MM.1S (cell line): ENCODE measurements at regions not wholly inside any gene's neighbourhood (a gene's known extent, or its start where the extent isn't known, plus 50 kb on each side); places are given as distances from the start of the nearest gene placed in this dataset.
"Not testable (repeated sequence)": the region's sequence is repeated elsewhere in the genome, so short reads cannot be mapped to it uniquely, and the experiment has no call there.

Source experiments
- DNase-seq: peaks from one replicate; pipeline ENCODE4 v3.0.0-alpha.2; 2015
- H2AFZ ChIP-seq: fragments of 300-600 bp; sonication (generic); 2 replicates; pipeline ENCODE4 v1.6.0; 2016; ENCODE audit warnings: antibody characterized with exemption, low read length
- H3F3A ChIP-seq: fragments of 300-600 bp; sonication (generic); 2 replicates; pipeline ENCODE4 v1.6.1; 2016; ENCODE audit warnings: mild to moderate bottlenecking, antibody characterized with exemption, low read length, moderate library complexity, mixed read lengths; ENCODE audit not compliant: insufficient read depth
- H3K27ac ChIP-seq: fragments of 300-600 bp; sonication (generic); 2 replicates; pipeline ENCODE4 v1.5.1; 2016; ENCODE audit warnings: mild to moderate bottlenecking, low read length
- H3K27me3 ChIP-seq: fragments of 300-600 bp; sonication (generic); replicated peaks from 2 replicates; pipeline ENCODE4 v1.6.0; 2016; ENCODE audit warnings: low read length; ENCODE audit not compliant: insufficient read depth
- H3K36me3 ChIP-seq: fragments of 300-600 bp; sonication (generic); replicated peaks from 2 replicates; pipeline ENCODE4 v1.6.1; 2016; ENCODE audit warnings: mild to moderate bottlenecking, low read length, mixed read lengths; ENCODE audit not compliant: insufficient read depth
- H3K4me1 ChIP-seq: fragments of 300-600 bp; sonication (generic); 2 replicates; pipeline ENCODE4 v1.6.1; 2016; ENCODE audit warnings: low read length, mixed read lengths
- H3K4me2 ChIP-seq: fragments of 300-600 bp; sonication (generic); 2 replicates; pipeline ENCODE4 v1.6.0; 2016; ENCODE audit warnings: low read depth, low read length
- H3K4me3 ChIP-seq: fragments of 300-600 bp; sonication (generic); 2 replicates; pipeline ENCODE4 v1.5.1; 2016; ENCODE audit warnings: low read length, mixed read lengths
- H3K79me2 ChIP-seq: fragments of 300-600 bp; sonication (generic); 2 replicates; pipeline ENCODE4 v1.6.1; 2016; ENCODE audit warnings: mixed run types, low read length, mixed read lengths
- H3K9ac ChIP-seq: fragments of 300-600 bp; sonication (generic); 2 replicates; pipeline ENCODE4 v1.6.1; 2016; ENCODE audit warnings: low read length, mixed read lengths
- H3K9me2 ChIP-seq: fragments of 300-600 bp; sonication (generic); replicated peaks from 2 replicates; pipeline ENCODE4 v1.6.1; 2016; ENCODE audit warnings: mild to moderate bottlenecking, low read length, mixed read lengths; ENCODE audit not compliant: insufficient read depth
- H3K9me3 ChIP-seq: fragments of 300-600 bp; sonication (generic); replicated peaks from 2 replicates; pipeline ENCODE4 v1.6.1; 2016; ENCODE audit warnings: mild to moderate bottlenecking, low read length, mixed read lengths; ENCODE audit not compliant: insufficient read depth
- H4K20me1 ChIP-seq: fragments of 300-600 bp; sonication (generic); 2 replicates; pipeline ENCODE4 v1.6.1; 2016; ENCODE audit warnings: mild to moderate bottlenecking, low read length, moderate library complexity, mixed read lengths; ENCODE audit not compliant: insufficient read depth
- EZH2 ChIP-seq: fragments of 300-600 bp; sonication (generic); optimal IDR thresholded peaks from 2 replicates; pipeline ENCODE3; 2017; ENCODE audit warnings: low read depth, mild to moderate bottlenecking, antibody characterized with exemption, low read length, mixed read lengths
- EZH2phosphoT487 ChIP-seq: fragments of 300-600 bp; sonication (generic); IDR thresholded peaks from 2 replicates; pipeline ENCODE4 v1.6.1; 2018; ENCODE audit warnings: antibody characterized with exemption, low read length
- TF ChIP-seq, protein P1 (sequence below): fragments of 300-600 bp; sonication (generic); IDR thresholded peaks from 2 replicates; pipeline ENCODE4 v1.5.1; 2016; ENCODE audit warnings: antibody characterized with exemption, low read length, mixed read lengths

DNA sequence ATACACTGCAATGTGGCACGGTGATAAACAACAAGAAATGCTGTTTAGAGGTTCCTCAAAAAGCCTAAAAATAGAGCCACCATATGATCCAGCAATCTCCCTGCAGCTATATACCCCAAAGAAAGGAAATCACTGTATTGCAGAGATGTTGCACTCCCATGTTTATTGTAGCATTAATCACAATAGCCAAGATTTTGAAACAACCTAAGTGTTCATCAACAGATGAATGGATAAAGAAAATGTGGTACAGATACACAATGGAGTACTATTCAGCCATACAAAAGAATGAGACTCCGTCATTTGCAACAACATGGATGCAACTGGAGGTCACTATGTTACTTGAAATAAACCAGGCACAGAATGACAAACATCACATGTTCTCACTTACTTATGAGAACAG, 365.8 kb upstream of the DIPK2B start:
- H3F3A ChIP-seq, result no peaks in the 10 kb centered on the region
- H4K20me1 ChIP-seq, result no peaks in the 10 kb centered on the region
- H3K4me2 ChIP-seq, result no peak overlapping the region
- H3K9ac ChIP-seq, result no peak overlapping the region
- H2AFZ ChIP-seq, result no peak overlapping the region
- no peaks in the 10 kb centered on the region for H3K9me3 ChIP-seq
- H3K4me3 ChIP-seq, result no peak overlapping the region
- H3K36me3 ChIP-seq, result no peaks in the 10 kb centered on the region
- TF ChIP-seq EZH2, result no peak
- TF ChIP-seq, protein P1, sequence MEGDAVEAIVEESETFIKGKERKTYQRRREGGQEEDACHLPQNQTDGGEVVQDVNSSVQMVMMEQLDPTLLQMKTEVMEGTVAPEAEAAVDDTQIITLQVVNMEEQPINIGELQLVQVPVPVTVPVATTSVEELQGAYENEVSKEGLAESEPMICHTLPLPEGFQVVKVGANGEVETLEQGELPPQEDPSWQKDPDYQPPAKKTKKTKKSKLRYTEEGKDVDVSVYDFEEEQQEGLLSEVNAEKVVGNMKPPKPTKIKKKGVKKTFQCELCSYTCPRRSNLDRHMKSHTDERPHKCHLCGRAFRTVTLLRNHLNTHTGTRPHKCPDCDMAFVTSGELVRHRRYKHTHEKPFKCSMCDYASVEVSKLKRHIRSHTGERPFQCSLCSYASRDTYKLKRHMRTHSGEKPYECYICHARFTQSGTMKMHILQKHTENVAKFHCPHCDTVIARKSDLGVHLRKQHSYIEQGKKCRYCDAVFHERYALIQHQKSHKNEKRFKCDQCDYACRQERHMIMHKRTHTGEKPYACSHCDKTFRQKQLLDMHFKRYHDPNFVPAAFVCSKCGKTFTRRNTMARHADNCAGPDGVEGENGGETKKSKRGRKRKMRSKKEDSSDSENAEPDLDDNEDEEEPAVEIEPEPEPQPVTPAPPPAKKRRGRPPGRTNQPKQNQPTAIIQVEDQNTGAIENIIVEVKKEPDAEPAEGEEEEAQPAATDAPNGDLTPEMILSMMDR, result no peak
- no peak for TF ChIP-seq EZH2phosphoT487
- H3K27me3 ChIP-seq, result no peaks in the 10 kb centered on the region
- no peak for DNase-seq
- no peak overlapping the region for H3K27ac ChIP-seq
- H3K4me1 ChIP-seq, result no peaks in the 10 kb centered on the region
- no peaks in the 10 kb centered on the region for H3K9me2 ChIP-seq
- no peaks in the 10 kb centered on the region for H3K79me2 ChIP-seq

- H3K79me2 ChIP-seq, result no peaks in the 10 kb centered on the region
- H2AFZ ChIP-seq, result no peak overlapping the region
- no peaks in the 10 kb centered on the region for H3F3A ChIP-seq
- no peaks in the 10 kb centered on the region for H3K4me1 ChIP-seq
- no peaks in the 10 kb centered on the region for H3K27me3 ChIP-seq
- H3K36me3 ChIP-seq, result no peaks in the 10 kb centered on the region
- H3K9ac ChIP-seq, result no peak overlapping the region
- H3K4me3 ChIP-seq, result no peak overlapping the region
- no peak overlapping the region for H3K4me2 ChIP-seq
- no peaks in the 10 kb centered on the region for H3K9me3 ChIP-seq
- TF ChIP-seq, protein P1, result no peak
- TF ChIP-seq EZH2phosphoT487 (no peak), EZH2 (no peak)
- H3K9me2 ChIP-seq, result no peaks in the 10 kb centered on the region
- no peak for DNase-seq
- H4K20me1 ChIP-seq, result no peaks in the 10 kb centered on the region
- no peak overlapping the region for H3K27ac ChIP-seq
Measured at GRCh38 chrX:45557387-45557786, 356.7 kb upstream of the DIPK2B start.

GRCh38 chrX:45554736-45555135, 354.1 kb upstream of the DIPK2B start:
- no peaks in the 10 kb centered on the region for H3K79me2 ChIP-seq
- no peaks in the 10 kb centered on the region for H4K20me1 ChIP-seq
- H3K27me3 ChIP-seq, result no peaks in the 10 kb centered on the region
- no peaks in the 10 kb centered on the region for H3K36me3 ChIP-seq
- no peaks in the 10 kb centered on the region for H3K9me3 ChIP-seq
- no peaks in the 10 kb centered on the region for H3F3A ChIP-seq
- no peak overlapping the region for H3K27ac ChIP-seq
- TF ChIP-seq EZH2phosphoT487 (no peak), EZH2 (no peak)
- no peak overlapping the region for H3K4me2 ChIP-seq
- H2AFZ ChIP-seq, result no peak overlapping the region
- no peaks in the 10 kb centered on the region for H3K4me1 ChIP-seq
- DNase-seq, result no peak
- no peaks in the 10 kb centered on the region for H3K9me2 ChIP-seq
- H3K4me3 ChIP-seq, result no peak overlapping the region
- no peak overlapping the region for H3K9ac ChIP-seq

DNA sequence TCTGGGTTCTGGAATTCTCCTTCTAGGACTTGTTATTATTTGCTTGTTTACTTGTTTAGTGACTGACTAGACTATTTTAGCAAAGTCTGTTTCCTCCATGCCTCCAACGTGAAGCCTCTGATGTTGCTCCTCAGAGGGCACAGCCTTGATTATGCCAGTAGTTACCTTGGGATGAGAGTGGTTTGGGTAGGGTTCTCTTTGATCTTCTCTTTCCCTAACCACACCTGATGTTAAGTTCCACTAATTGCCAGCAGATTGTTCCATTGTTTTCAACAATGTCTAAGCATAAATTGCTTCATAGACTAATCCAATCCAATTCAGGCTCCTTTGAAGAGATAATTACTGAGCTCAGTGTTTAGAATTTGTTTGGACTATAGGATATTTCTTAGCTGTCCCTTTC, 352.7 kb upstream of the DIPK2B start:
- no peak overlapping the region for H3K4me3 ChIP-seq
- H2AFZ ChIP-seq, result no peak overlapping the region
- H3K4me2 ChIP-seq, result no peak overlapping the region
- no peaks in the 10 kb centered on the region for H3K36me3 ChIP-seq
- no peaks in the 10 kb centered on the region for H3F3A ChIP-seq
- H3K9ac ChIP-seq, result no peak overlapping the region
- DNase-seq, result no peak
- H3K9me2 ChIP-seq, result no peaks in the 10 kb centered on the region
- H3K79me2 ChIP-seq, result no peaks in the 10 kb centered on the region
- no peak overlapping the region for H3K27ac ChIP-seq
- TF ChIP-seq, protein P1, result no peak
- no peak for TF ChIP-seq EZH2
- TF ChIP-seq EZH2phosphoT487, result no peak
- no peaks in the 10 kb centered on the region for H3K4me1 ChIP-seq
- H4K20me1 ChIP-seq, result no peaks in the 10 kb centered on the region
- no peaks in the 10 kb centered on the region for H3K9me3 ChIP-seq
- H3K27me3 ChIP-seq, result no peaks in the 10 kb centered on the region

DNA sequence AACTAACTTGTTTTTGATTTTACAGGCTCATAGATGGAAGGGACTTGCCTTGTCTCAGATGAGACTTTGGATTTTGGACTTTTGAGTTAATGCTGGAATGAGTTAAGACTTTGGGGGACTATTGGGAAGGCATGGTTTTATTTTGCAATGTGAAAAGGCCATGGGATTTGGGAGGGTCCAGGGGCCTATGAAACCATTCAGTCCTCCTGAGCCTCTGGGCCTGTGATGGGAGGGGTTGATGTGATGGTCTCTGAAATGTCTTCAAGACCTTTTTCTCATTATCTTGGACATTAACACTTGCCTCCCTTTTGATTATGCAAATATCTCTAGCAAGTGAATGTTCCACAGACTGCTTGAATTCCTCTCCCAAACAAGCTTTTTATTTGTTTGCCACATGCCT, 346.0 kb upstream of the DIPK2B start:
- not testable (repeated sequence) for H4K20me1 ChIP-seq, H2AFZ ChIP-seq, H3K4me1 ChIP-seq, H3K27ac ChIP-seq, H3K4me3 ChIP-seq, H3K9me2 ChIP-seq, H3K9me3 ChIP-seq, H3K27me3 ChIP-seq, DNase-seq, H3K79me2 ChIP-seq, H3K4me2 ChIP-seq, H3K9ac ChIP-seq, H3K36me3 ChIP-seq, H3F3A ChIP-seq
